Thoracic aorta (tissue), 2 donors: ENCODE measurements at regions not wholly inside any gene's neighbourhood (a gene's known extent, or its start where the extent isn't known, plus 50 kb on each side); places are given as distances from the start of the nearest gene placed in this dataset.

Experiments
- ATAC-seq: fragments of 150-250 bp; one replicate; pipeline ENCODE4 v1.8.0; 2017; ENCODE audit warnings: low read depth; ENCODE audit not compliant: insufficient number of reproducible peaks, low FRiP score
- DNase-seq: peaks from one replicate; pipeline ENCODE4 v3.0.0-alpha.2; 2020; ENCODE audit warnings: low spot score
- H3K27ac ChIP-seq, 2 donors: fragments of 200-600 bp; sonication (generic); 1 replicate in 1 of 2; 2 replicates in 1 of 2; pipeline ENCODE4 v1.5.1; 2016; ENCODE audit warnings: mild to moderate bottlenecking in 2 of 2, moderate library complexity in 2 of 2
- H3K27me3 ChIP-seq: fragments of 200-600 bp; sonication (generic); replicated peaks from 2 replicates; pipeline ENCODE4 v1.6.0; 2016; ENCODE audit warnings: mild to moderate bottlenecking; ENCODE audit not compliant: insufficient read depth
- H3K36me3 ChIP-seq: fragments of 200-600 bp; sonication (generic); one replicate; pipeline ENCODE4 v1.5.1; 2016
- H3K4me1 ChIP-seq, 2 donors: fragments of 200-600 bp; sonication (generic); 1 replicate in 1 of 2; 2 replicates in 1 of 2; pipeline versions ENCODE4 v1.5.1 to v1.6.0; 2016; ENCODE audit warnings: low read depth in 2 of 2, mild to moderate bottlenecking in 1 of 2; ENCODE audit not compliant: control insufficient read depth in 1 of 2
- H3K4me3 ChIP-seq: fragments of 200-600 bp; sonication (generic); 2 replicates; pipeline ENCODE4 v1.5.1; 2016; ENCODE audit warnings: mild to moderate bottlenecking
- H3K9me3 ChIP-seq: fragments of 200-600 bp; sonication (generic); 2 replicates; pipeline ENCODE4 v1.5.1; 2016
- CTCF ChIP-seq: fragments of 200-600 bp; sonication (generic); IDR thresholded peaks from one replicate; pipeline ENCODE4 v1.5.1; 2019; ENCODE audit warnings: antibody characterized with exemption

GRCh38 chr2:129377078-129377469 is 602.4 kb upstream of the RAB6C start:
- H3K9me3 ChIP-seq, result no peaks in the 10 kb centered on the region
- H3K36me3 ChIP-seq, result no peaks in the 10 kb centered on the region
- DNase-seq (no peak), ATAC-seq (no peak)
- TF ChIP-seq CTCF, result no peak
- no peaks in the 10 kb centered on the region for H3K4me1 ChIP-seq
- no peak overlapping the region for H3K4me3 ChIP-seq
- no peaks in the 10 kb centered on the region for H3K27me3 ChIP-seq
- H3K27ac ChIP-seq, result no peak overlapping the region

GRCh38 chr2:129378186-129378585 is 601.3 kb upstream of the RAB6C start:
- Histone ChIP-seq H3K4me3 (no peak overlapping the region), H3K27me3 (no peaks in the 10 kb centered on the region), H3K4me1 (no peaks in the 10 kb centered on the region), H3K27ac (no peak overlapping the region), H3K9me3 (no peaks in the 10 kb centered on the region), H3K36me3 (no peaks in the 10 kb centered on the region)
- ATAC-seq, result no peak
- TF ChIP-seq CTCF, result no peak
- DNase-seq, result no peak

- Histone ChIP-seq H3K36me3 (no peaks in the 10 kb centered on the region), H3K27me3 (no peaks in the 10 kb centered on the region), H3K9me3 (no peaks in the 10 kb centered on the region), H3K4me3 (no peak overlapping the region), H3K27ac (no peak overlapping the region), H3K4me1 (no peaks in the 10 kb centered on the region)
- no peak for ATAC-seq
- TF ChIP-seq CTCF, result no peak
- DNase-seq, result no peak
Observed at GRCh38 chr2:129379411-129379810, 600.1 kb upstream of the RAB6C start.

- no peaks in the 10 kb centered on the region for H3K27me3 ChIP-seq
- H3K4me3 ChIP-seq, result no peak overlapping the region
- ATAC-seq, result no peak
- DNase-seq, result no peak
- no peak for TF ChIP-seq CTCF
- no peaks in the 10 kb centered on the region for H3K9me3 ChIP-seq
- no peak overlapping the region for H3K27ac ChIP-seq
- H3K36me3 ChIP-seq, result no peaks in the 10 kb centered on the region
- H3K4me1 ChIP-seq, result no peaks in the 10 kb centered on the region
Observed at GRCh38 chr2:129381789-129382188, 597.7 kb upstream of the RAB6C start.

- Histone ChIP-seq H3K36me3 (no peaks in the 10 kb centered on the region), H3K4me1 (no peaks in the 10 kb centered on the region), H3K27me3 (no peaks in the 10 kb centered on the region), H3K9me3 (no peaks in the 10 kb centered on the region), H3K27ac (no peak overlapping the region), H3K4me3 (no peak overlapping the region)
- DNase-seq (no peak), ATAC-seq (no peak)
- no peak for TF ChIP-seq CTCF
Observed at GRCh38 chr2:129388870-129389269, 590.6 kb upstream of the RAB6C start.
